Cardiac septum (tissue), 1 donor: ENCODE measurements at regions not wholly inside any gene's neighbourhood (a gene's known extent, or its start where the extent isn't known, plus 50 kb on each side); places are given as distances from the start of the nearest gene placed in this dataset.

Experiments
- DNase-seq: peaks from one replicate; pipeline ENCODE4 v3.0.0-alpha.2; 2020; ENCODE audit warnings: low spot score
- intact Hi-C: fragments of 100-400 bp; cut with DNase I; formaldehyde crosslinking; loops from one replicate; pipeline ENCODE4 v1.14.0; 2022
- donor health status: DM: no; HTN: no; CAD: no.

DNA sequence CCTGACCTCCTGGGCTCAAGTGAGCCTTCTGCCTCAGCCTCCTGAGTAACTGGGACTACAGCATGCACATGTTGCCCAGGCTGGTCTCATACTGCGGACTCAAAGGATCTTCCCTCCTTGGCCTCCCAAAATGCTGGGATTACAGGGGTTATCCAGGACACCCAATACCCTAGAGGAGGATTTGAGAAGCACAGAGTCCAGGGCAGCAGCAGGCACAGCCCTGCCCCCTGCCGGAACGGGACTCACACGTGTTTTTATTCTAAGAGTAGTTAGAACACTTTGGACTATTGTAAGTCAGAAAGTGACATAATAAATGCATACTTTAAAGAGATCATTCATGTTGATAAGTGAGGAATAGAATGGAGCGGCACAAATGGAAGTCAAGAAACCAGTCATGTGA lies 80.2 kb downstream of the C6orf118 start:
- intact Hi-C loops = no loop called here
- DNase-seq = no peak

DNA sequence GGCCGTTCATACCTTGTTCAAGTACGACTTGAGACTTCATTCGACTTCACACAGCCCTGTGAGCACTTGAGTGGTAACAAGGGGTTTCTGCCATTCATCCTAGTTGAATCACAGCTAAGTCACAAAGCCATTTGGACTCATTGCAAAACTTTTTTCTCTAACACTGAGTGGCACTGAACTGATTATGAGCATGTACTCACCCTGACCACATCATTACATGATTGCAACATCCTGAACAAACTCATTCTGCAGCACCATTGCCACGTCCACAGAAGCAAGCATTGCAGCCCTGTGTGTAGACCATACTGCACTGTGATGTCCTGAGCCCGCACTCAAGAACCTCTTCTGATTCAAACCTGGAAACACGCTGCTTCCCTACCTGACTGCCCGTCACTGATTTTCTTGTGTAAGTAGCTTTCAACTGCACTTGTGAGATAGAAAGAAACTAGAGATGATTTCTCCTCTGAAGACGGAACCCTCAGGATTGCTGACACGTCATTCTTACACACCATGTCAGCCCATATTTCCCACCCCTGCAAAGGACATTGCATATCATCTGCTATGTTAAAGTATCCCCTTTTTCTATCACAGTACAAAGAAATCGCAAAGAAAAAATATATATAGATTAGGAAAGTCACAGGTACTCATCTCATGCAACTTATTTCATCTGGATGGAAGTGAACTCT lies 81.6 kb downstream of the C6orf118 start:
- intact Hi-C loops = no loop called here
- DNase-seq = no peak

DNA sequence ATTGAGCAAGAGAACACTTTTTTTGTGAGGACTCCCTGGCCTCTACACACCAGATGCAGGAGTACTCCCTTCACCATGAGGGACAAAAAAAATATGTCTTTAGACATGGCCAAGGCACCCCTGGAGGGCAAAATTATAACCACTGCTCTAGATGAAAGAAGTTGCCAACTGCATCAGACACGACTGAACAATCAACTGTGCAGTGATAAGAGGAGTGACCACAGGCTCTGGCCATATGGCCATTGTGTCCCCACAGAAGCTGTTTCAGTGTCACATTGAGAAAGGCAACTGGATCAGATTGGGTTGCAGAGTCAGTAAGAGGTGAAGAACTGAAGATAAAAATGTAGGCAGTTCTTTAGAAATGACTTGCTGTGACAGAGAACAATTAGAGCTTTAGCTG lies 85.7 kb downstream of the C6orf118 start:
- intact Hi-C loops = no loop called here
- no peak for DNase-seq

DNA sequence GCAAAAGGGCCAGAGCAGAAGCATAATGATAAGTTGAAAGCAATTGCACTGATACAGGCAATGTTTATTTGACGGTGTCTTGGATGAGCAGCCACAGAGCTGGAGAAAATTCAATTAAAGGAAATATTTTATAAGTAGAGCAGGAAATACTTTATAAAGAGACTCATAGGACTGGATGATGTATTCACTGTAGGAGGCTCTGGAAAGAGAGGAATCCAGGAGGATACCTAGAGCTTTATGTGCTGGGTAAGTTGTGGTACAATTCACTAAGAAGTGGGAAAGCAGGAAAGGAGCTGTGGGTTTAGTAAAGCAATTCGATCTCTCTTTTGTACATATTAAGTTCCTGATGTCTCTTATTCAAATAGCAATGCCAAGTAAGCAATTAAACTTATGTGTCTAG lies 86.3 kb downstream of the C6orf118 start:
- DNase-seq = no peak
- intact Hi-C loops = no loop called here

DNA sequence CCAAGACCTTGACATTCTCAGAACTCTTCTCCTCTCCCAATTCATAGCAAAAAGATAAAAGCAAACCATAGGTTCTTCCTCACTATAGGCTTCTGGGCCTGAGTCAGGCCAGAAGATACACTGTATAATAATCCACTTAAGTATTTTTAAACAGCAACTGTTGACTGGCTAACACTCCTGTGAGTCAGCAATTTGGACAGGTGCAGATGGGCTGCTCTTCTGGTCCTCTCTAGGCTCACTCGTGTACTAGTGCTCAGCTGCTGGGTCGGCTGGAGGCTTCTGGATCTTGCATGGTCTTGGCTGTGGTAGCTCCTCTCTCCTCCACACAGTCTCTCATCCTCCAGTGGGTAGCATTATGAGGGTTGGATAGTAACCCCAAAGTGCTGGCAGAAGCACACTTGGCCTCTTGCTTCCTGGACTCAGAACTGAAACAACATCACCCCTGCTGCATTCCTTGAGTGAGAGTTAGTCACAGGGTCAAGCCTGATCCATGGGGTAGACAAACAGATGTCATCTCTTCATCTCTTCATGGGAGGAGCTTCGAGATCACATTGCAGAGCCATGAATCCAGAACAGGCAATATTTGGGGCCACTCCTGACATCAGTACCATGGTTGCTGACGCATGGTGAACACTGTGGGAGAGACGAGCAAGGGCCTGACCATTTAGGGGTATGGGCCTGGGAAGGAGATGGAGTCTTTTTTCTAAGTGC lies 86.9 kb downstream of the C6orf118 start:
- intact Hi-C loops = no loop called here
- DNase-seq = no peak

DNA sequence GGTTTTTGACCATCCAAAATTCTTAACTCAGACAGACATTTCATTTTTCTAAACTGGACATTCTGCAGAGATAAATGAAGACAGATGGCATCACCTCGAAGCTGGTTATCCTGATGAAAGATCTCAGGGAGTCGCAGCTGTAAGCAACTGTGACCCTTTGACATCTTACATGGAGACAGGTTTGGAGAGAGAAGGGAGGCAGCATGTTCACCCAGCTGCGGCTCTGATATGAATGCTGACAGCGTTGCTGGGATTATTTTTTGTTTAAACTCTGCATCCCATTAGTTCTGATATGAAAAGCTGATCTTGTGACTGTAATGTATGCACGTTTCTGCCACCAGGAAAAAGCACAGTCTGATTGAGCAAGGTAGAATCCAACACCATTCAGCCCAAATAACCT lies 89.4 kb downstream of the C6orf118 start:
- DNase-seq = no peak
- intact Hi-C loops = no loop called here

DNA sequence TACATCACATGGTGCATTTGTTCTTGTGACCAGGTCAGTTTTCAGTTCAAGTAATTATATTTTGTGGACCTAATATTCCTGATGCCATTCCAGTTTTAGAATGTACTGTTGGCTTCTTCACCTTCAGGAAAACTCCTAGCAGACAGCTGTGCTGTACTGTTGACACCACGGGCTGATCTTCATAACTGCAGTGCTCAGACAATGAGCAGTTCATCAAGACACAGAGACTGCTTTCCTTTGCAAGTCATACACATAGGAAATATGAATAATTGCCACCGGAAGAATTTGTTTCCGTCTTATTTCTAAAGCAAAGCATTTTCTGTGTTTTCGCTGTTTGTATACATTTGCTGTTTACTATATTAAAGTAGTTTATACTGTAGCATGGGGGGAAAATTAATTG lies 89.8 kb downstream of the C6orf118 start:
- DNase-seq = no peak
- intact Hi-C loops = no loop called here

DNA sequence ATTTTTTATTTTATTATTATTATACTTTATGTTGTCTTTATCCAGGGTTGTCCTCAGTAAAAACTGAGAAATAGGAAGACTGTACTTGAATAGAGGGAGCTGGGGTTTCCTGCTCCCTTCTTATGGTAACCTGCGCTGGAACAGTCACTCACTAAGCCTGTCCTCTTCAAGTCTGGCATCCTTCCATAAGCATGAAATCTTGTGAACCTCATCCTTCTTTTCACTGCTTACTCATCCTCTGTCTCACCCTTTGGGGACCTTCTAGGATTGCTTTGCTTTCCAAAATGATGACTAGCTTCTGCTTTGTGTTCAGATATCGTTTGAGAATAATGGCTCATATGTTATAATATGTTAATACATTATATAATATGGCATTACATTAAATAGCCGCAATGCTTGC lies 90.6 kb downstream of the C6orf118 start:
- no peak for DNase-seq
- intact Hi-C loops = no loop called here

DNA sequence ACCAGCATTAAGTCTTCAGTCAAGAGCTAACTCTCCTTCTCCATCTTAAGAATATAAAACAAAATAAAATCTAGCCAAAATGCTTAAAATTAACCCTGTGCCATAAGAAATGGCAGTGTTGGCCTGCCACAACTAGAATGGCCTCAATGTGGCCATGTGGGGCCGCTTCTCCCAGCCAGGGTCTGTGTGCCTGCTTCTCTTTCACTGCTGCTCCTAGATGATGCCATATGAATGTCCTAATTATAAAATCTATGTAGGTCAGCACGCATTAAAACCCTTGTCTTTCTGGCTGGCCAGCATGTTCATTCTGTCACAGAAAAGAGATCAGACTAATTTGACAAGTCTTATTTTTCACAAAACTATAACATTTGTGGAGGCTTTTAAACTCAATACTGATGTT lies 102.6 kb downstream of the C6orf118 start:
- intact Hi-C loops = no loop called here
- DNase-seq = no peak

DNA sequence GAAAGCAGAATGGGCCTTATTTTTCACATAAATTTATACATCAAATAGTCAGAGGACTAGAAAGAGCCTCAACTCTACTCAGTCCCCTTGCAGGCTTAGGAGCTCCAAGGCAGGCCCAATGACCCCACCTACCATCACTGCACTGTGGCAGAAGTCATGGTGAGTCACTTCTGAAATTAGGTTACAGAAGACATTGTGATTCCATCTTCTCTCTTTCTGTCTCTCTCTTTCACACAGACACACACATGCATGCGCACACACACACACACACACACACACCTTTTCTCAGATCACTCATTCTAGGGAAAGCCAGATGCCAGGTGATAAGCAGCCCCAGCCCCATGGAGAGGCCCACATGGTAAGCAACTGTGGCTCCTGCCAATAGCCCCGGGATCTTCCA lies 103.8 kb downstream of the C6orf118 start:
- intact Hi-C loops = no loop called here
- no peak for DNase-seq

DNA sequence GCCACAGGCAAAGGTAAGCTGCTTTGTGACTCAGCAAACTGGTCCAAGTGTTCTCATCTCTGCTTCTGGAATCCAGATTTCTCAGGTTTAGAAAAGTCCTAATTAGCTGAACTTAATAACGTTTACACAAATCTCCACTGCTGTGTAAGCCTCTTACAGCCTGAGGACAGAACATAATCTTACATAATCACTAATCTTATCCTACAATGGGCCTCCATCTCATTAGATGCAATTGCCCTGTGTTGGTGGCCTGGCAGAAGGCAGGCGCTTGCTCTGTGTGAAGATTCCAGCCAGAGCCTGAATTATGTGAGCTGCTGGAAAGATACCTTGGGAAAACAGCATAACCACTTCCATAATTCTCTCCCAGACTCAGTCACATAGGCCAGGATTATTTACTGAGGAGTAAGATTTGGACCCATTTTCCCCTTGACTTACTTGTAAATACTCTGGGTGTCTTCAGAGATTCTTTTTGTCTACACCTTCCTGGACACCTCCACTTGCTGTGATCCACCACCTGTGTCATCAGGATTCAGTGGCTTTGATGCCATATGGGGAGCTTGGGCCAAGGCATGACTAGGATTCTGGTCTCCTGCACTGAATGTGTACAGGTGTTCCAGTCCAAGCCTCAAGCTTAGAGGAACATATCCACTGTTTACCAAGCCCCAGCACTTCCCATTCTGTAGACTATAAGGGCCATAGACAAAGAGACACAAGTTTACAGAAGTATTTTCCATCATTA lies 104.4 kb downstream of the C6orf118 start:
- DNase-seq = no peak
- intact Hi-C loops = no loop called here

DNA sequence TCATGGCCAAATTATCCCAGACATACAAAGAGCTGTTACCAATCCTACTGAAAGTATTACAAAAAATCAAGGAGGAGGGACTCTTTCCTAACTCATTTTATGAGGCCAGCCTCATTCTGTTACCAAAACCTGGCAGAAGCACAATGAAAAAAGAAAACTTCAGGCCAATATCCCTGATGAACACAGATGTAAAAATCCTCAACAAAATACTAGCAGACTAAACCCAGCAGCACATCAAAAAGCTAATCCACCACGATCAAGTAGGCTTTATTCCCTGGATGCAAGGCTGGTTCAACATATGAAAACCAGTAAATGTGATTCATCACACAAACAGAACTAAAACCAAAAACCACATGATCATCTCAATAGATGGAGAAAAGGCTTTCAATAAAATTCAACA lies 109.2 kb downstream of the C6orf118 start:
- intact Hi-C loops = no loop called here
- DNase-seq = no peak

DNA sequence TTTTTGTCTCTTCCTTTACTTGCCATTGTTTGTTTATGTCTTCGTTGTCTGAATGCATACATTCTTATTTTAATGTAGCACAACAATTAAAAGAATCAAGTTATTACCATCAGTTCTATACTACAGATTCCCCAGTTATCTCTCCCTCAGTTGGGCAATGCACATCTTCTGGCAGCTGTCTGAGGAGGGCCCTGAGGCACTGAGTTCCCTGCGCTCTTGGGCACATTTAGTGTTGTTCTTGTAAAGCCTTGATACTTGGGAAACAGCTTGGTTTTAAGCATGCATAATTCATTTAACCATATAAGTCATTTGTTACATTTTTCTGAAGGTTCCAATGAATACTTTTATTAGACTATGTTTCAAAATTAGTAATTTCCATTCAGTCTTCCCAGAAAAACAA lies 117.9 kb downstream of the C6orf118 start:
- intact Hi-C loops = no loop called here
- no peak for DNase-seq

DNA sequence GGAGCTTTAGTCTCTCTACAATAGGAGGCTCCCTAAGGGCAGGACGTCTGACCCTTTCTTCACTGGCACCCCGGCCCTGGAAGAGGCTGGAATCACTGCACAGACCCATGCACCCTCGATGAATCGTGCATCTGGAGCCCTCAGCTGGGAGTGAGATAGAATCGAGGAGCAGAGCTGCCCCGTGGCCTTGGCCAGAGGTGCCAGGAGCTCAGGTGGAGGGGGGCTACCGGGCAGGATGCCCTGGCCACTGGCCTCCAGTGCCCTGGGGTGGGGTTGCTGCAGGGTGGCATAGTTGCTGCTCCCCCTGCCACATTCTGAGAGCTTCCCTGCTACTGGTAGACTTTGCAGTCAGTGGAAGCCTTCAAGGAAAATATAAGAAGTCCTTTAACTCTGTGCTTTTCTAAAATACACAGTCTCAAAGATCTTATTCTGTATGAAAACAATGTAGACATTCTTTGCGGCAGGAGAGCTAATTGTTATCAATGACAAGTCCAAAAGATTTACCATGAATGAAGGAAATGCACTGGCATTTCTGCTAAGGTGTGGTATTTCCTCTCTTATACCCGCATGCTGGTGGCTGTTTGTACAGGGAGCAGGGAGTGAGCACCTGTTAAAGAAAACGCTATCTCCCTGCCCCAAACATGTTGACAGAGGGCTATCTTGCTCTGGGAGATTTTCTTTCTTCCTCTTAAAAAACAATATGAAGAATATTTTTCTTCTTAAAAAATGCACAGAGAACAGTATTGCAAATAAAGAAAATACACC lies 122.8 kb downstream of the C6orf118 start:
- intact Hi-C loops = no loop called here
- DNase-seq = no peak

DNA sequence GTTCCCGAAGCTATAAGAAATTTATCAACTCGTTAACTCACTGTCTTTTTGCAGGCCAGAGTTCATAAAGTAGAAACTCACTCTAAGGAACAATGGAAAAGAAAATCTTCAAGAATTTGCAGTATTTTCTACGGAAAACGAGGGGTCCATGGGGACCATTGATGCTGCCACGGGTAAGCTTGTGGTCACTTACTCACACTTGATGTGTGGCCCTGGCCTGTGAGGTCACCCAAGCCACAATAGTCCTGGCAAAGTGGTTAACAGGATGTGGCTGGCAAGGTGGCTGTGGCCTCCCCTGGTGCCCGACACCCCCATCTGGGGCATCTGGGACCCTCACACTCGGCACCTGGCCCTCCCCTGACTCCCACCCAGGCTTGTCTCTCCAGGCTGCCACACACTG lies 123.4 kb downstream of the C6orf118 start:
- DNase-seq = no peak
- intact Hi-C loops = no loop called here

DNA sequence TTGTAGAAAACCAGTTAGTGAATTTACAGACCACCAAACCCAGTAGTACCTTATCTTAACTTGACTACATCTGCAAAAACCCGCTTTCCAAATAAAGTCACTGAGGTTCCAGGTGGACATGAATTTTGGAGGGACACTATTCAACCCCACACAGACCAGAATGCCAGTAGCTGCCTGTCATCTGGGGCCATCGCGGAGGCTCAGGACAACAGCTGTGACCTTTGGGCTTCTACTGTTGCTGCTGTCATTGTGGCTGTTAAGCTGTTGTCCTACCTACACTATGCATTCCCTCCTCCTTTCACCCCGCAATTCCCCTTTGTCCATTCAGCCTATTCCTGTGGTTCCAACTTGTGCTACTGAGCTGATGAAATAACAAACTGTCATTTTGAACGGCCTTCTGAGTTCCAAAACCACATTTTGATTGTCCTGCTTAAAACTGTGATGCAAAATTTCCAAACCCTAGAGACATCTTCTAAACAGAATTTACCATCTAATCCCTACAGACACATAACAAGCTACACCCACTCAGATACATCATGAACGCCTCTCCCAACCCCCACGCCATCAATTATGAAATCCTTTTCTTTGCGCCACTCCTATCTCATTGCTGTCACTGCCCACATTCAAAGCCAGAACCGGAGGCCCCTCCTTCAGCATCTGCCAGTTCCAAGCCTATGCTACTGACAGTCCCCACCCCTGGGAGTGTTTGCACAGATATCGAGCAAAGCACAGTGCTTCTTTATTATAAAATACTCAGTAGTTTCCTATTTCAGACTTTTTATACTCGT lies 125.0 kb downstream of the C6orf118 start:
- no peak for DNase-seq
- intact Hi-C loops = no loop called here

DNA sequence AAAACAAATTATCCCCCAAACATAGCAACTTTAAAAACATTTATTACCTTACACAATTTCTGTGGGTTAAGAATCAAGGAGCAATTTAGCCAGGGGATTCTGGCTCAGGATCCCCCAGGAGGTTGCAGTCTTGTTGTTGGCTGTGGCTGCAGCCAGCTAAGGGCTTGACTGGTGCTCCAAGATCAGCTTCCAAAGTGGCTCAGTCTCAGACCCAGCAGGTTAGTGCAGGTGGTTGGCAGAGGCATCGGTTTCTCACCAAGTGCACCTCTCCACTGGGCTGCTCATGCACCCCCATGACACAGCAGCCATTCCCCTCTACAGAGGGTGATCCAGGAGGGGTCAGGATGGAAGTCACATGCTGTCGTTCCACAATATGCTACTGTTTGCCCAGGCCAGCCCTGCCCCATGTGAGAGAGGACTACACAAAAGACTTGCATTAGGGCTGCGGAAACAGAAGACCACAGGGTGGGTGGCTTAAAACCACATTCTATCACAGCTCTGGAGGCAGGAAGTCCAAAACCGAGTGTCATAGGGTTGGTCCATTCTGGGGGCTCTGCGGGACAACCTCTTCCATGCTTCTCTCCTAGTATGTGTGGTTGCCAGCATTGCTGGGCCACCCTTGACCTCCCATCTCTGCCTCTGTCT lies 125.8 kb downstream of the C6orf118 start:
- DNase-seq = no peak
- intact Hi-C loops = no loop called here

DNA sequence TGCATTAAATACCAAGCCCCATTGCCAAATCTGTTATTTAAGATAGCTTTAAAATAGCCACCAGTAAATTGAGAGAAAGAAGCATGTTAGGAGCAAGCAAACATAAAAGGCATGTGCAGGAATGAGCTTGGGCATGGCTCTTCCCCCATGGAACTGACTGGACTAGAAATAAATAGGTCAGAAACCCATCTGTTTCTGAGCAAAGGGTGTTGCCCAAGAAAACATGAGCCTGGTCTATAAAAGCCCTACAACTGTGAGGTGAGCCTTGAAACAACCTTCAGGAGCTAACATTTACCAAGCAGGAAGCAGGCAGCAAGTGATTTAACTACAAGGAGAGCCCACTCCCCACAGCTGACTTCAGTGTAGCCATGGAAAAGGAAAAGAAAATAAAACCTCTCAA lies 126.3 kb downstream of the C6orf118 start:
- intact Hi-C loops = no loop called here

DNA sequence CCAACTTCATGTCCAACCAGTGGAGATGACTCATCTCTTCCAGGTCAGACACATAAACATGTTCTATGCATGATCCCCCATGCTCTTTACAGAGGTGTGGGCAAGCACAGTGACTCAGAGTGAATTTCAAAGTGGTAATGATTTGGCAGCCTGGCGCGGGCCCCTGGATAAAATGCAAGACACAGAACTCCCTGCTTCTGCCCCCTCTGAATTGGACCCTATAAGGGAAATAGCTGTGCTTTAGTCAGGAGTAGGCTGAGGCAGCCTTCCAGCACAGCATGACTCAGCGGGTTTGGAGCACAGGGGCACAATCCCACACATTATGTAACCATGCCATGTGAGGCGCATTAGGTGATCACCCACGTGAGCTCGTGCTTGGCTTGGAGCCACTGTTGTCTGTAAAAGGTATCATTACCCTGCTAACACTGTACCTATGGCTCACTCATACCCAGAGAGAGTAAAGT lies 127.4 kb downstream of the C6orf118 start:
- DNase-seq = no peak
- intact Hi-C loops = no loop called here

More for the DNA sequence above, 126.3 kb downstream of the C6orf118 start:
- DNase-seq = no peak
